Endothelial cell of umbilical vein (primary cell): ENCODE measurements at regions not wholly inside any gene's neighbourhood (a gene's known extent, or its start where the extent isn't known, plus 50 kb on each side); places are given as distances from the start of the nearest gene placed in this dataset.

Experiments used
- BruUV-seq: library from RNA; stranded (reverse); fragments of 400-500 nt; replicated peaks from 2 replicates; lab custom pipeline; 2021; lab: Mats Ljungman, UMichigan
- CTCF ChIA-PET: fragments of 300-600, 350-600 bp; sonication (Branson Sonifier 250); formaldehyde crosslinking; loops from one replicate; lab custom pipeline; 2021; ENCODE audit warnings: antibody characterized with exemption, inconsistent platforms; lab: Charles Lee
- POLR2A ChIA-PET: fragments of 300-600, 350-600 bp; sonication (Branson Sonifier 250); formaldehyde crosslinking; loops from one replicate; lab custom pipeline; 2021; ENCODE audit warnings: antibody characterized with exemption, inconsistent platforms; lab: Charles Lee
- DNase-seq: peaks from one replicate; pipeline ENCODE4 v3.0.0-alpha.2; 2011; ENCODE audit warnings: low read depth, low spot score
- FAIRE-seq: peaks from 2 replicates; lab custom pipeline; 2011; peaks lifted over from hg19 to GRCh38; lab: Jason Lieb, UNC
- H2AFZ ChIP-seq: 2 replicates; pipeline ENCODE4 v1.6.0; 2012; ENCODE audit warnings: low read depth, low read length, control low read depth, inconsistent platforms
- H3K27ac ChIP-seq: 2 replicates; pipeline ENCODE4 v1.5.1; 2011; ENCODE audit warnings: low read depth, mild to moderate bottlenecking, control low read depth, low read length, moderate library complexity; ENCODE audit not compliant: insufficient read depth
- H3K27me3 ChIP-seq, 2 experiments: 2 replicates each; pipeline versions ENCODE4 v1.6.0 to v1.6.1; 2011; ENCODE audit warnings: low read length in 2 of 2, mixed read lengths in 1 of 2; ENCODE audit not compliant: control insufficient read depth in 2 of 2, insufficient read depth in 2 of 2
- H3K36me3 ChIP-seq, 2 experiments: 2 replicates in 1 of 2; 3 replicates in 1 of 2; pipeline ENCODE4 v1.5.1; 2011; ENCODE audit warnings: low read length in 2 of 2, mild to moderate bottlenecking in 1 of 2, moderate library complexity in 1 of 2; ENCODE audit not compliant: control insufficient read depth in 2 of 2, insufficient read depth in 2 of 2; ENCODE audit errors: extremely low read depth in 1 of 2
- H3K4me1 ChIP-seq: 3 replicates; pipeline ENCODE4 v1.5.1; 2011; ENCODE audit warnings: mild to moderate bottlenecking, low read length; ENCODE audit not compliant: control insufficient read depth, insufficient read depth; ENCODE audit errors: extremely low read depth
- H3K4me2 ChIP-seq: 2 replicates; pipeline ENCODE4 v1.6.1; 2011; ENCODE audit warnings: low read length, control low read depth, mixed read lengths; ENCODE audit not compliant: insufficient read depth
- H3K4me3 ChIP-seq, 3 experiments: fragments of 200-600 bp in 1 of 3; sonication (generic), shearing (Covaris generic) in 1 of 3; replicated peaks in 1 of 3; 2 replicates each; pipeline ENCODE4 v1.5.1; 2011 to 2016; ENCODE audit warnings: control low read depth in 3 of 3, low read length in 3 of 3, mild to moderate bottlenecking in 2 of 3, inconsistent platforms in 1 of 3, low read depth in 1 of 3, moderate library complexity in 1 of 3; ENCODE audit not compliant: insufficient read depth in 1 of 3
- H3K79me2 ChIP-seq: 2 replicates; pipeline ENCODE4 v1.6.0; 2012; ENCODE audit warnings: low read length, inconsistent platforms; ENCODE audit not compliant: control insufficient read depth, insufficient read depth
- H3K9ac ChIP-seq: replicated peaks from 2 replicates; pipeline ENCODE3; 2011; ENCODE audit warnings: low read length, control low read depth; ENCODE audit not compliant: insufficient read depth; ENCODE audit errors: extremely low read depth
- H3K9me1 ChIP-seq: replicated peaks from 3 replicates; pipeline ENCODE4 v1.6.0; 2011; ENCODE audit warnings: mild to moderate bottlenecking, low read length; ENCODE audit not compliant: control insufficient read depth, insufficient read depth; ENCODE audit errors: extremely low read depth
- H3K9me3 ChIP-seq: replicated peaks from 2 replicates; pipeline ENCODE4 v1.5.1; 2012; ENCODE audit warnings: low read length, inconsistent platforms; ENCODE audit not compliant: control insufficient read depth, insufficient read depth
- H4K20me1 ChIP-seq: replicated peaks from 2 replicates; pipeline ENCODE3; 2011; ENCODE audit warnings: mild to moderate bottlenecking, low read length; ENCODE audit not compliant: control insufficient read depth, insufficient read depth; ENCODE audit errors: extremely low read depth
- EZH2 ChIP-seq: IDR thresholded peaks from 2 replicates; pipeline ENCODE4 v1.6.1; 2012; ENCODE audit warnings: borderline replicate concordance, low read depth, mild to moderate bottlenecking, moderate library complexity, low read length, inconsistent platforms; ENCODE audit not compliant: severe bottlenecking
- FOS ChIP-seq: IDR thresholded peaks from 2 replicates; pipeline ENCODE4 v1.6.1; 2011; ENCODE audit warnings: mild to moderate bottlenecking, low read length, moderate library complexity, borderline replicate concordance; ENCODE audit not compliant: insufficient read depth
- GATA2 ChIP-seq: IDR thresholded peaks from 2 replicates; pipeline ENCODE4 v1.7.0; 2011; ENCODE audit warnings: low read depth, mild to moderate bottlenecking, moderate library complexity, mixed read lengths, low read length; ENCODE audit not compliant: insufficient read length, insufficient read depth
- JUN ChIP-seq: IDR thresholded peaks from 2 replicates; pipeline ENCODE4 v1.6.1; 2011; ENCODE audit warnings: borderline replicate concordance, low read depth; ENCODE audit not compliant: insufficient read length, insufficient read depth
- MYC ChIP-seq: IDR thresholded peaks from one replicate; pipeline ENCODE4 v1.6.1; 2011; ENCODE audit warnings: mild to moderate bottlenecking, low read depth, low read length
- POLR2A ChIP-seq: IDR thresholded peaks from 2 replicates; pipeline ENCODE4 v1.6.1; 2012; ENCODE audit warnings: low read depth, mild to moderate bottlenecking, control low read depth, low read length
- POLR2AphosphoS5 ChIP-seq: IDR thresholded peaks from 2 replicates; pipeline ENCODE4 v1.6.1; 2012; ENCODE audit warnings: low read depth, mild to moderate bottlenecking, control low read depth, low read length, moderate library complexity; ENCODE audit not compliant: insufficient read depth
- dilution Hi-C: fragments of 300-500 bp; cut with MboI; formaldehyde crosslinking; loops from one replicate; pipeline ENCODE4 v1.15.0; 2019; ENCODE audit warnings: low sequenced_read_pairs; ENCODE audit not compliant: extremely low pct_ligation_motif_present
- intact Hi-C: fragments of 100-400 bp; cut with micrococcal nuclease; formaldehyde crosslinking; loops from one replicate; pipeline ENCODE4 v1.10.0; 2022
- TF ChIP-seq, protein P1 (sequence below): IDR thresholded peaks from 2 replicates; pipeline ENCODE4 v1.6.1; 2011; ENCODE audit not compliant: insufficient read depth, insufficient read length
- TF ChIP-seq, protein P2 (sequence below), 2 donors: IDR thresholded peaks; 1 replicate in 1 of 2; 2 replicates in 1 of 2; pipeline ENCODE4 v1.5.1; 2011; ENCODE audit warnings: low read length in 2 of 2, mild to moderate bottlenecking in 2 of 2, moderate library complexity in 2 of 2, control low read depth in 1 of 2, inconsistent platforms in 1 of 2, low read depth in 1 of 2; ENCODE audit not compliant: insufficient read depth in 1 of 2; ENCODE audit errors: extremely low read depth in 1 of 2

DNA sequence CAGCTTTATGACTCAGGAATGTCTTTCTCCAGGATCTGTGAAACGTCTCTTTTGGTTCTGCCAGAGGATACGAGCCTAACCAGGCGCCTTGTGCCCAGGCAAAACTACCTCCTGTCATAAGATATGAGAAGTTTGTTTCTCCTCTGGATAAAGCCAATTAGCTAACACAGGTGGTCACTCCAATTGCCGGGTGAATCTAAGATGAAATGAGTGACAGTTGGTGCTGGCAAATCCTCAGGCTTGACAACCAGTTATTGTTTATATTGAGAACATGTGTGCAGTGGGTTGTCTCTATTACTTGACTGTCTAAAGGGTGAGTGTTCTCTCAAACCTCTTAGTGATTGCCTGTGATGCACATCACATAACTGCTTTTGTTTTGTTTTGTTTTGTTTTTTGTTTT is 449.1 kb downstream of the XPNPEP1 start:
- H3K27ac ChIP-seq = no peak overlapping the region
- H3K4me1 ChIP-seq = no peaks in the 10 kb centered on the region
- no peak overlapping the region for H3K4me3 ChIP-seq
- H3K36me3 ChIP-seq = no peaks in the 10 kb centered on the region
- H3K9ac ChIP-seq = no peak overlapping the region
- intact Hi-C loops (no loop called here), dilution Hi-C loops (no loop called here)
- TF ChIP-seq FOS (no peak), POLR2AphosphoS5 (no peak), POLR2A (no peak), MYC (no peak), EZH2 (no peak), GATA2 (no peak), JUN (no peak)
- TF ChIP-seq, protein P1, sequence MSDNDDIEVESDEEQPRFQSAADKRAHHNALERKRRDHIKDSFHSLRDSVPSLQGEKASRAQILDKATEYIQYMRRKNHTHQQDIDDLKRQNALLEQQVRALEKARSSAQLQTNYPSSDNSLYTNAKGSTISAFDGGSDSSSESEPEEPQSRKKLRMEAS = no peak
- TF ChIP-seq, protein P2, sequence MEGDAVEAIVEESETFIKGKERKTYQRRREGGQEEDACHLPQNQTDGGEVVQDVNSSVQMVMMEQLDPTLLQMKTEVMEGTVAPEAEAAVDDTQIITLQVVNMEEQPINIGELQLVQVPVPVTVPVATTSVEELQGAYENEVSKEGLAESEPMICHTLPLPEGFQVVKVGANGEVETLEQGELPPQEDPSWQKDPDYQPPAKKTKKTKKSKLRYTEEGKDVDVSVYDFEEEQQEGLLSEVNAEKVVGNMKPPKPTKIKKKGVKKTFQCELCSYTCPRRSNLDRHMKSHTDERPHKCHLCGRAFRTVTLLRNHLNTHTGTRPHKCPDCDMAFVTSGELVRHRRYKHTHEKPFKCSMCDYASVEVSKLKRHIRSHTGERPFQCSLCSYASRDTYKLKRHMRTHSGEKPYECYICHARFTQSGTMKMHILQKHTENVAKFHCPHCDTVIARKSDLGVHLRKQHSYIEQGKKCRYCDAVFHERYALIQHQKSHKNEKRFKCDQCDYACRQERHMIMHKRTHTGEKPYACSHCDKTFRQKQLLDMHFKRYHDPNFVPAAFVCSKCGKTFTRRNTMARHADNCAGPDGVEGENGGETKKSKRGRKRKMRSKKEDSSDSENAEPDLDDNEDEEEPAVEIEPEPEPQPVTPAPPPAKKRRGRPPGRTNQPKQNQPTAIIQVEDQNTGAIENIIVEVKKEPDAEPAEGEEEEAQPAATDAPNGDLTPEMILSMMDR (IDR thresholded peaks at IDR 0.05; ENCODE audit: extremely low read depth in 1 of 2, insufficient read depth in 1 of 2, low read depth in 1 of 2, low read length in 2 of 2) = no peak
- H3K79me2 ChIP-seq = no peaks in the 10 kb centered on the region
- no peak for DNase-seq
- H3K4me2 ChIP-seq = no peak overlapping the region
- ChIA-PET POLR2A (no interaction called here), CTCF (no interaction called here)
- no peaks in the 10 kb centered on the region for H3K9me1 ChIP-seq
- no peaks in the 10 kb centered on the region for H4K20me1 ChIP-seq
- no peak overlapping the region for H2AFZ ChIP-seq
- no peaks in the 10 kb centered on the region for H3K9me3 ChIP-seq
- no peaks in the 10 kb centered on the region for H3K27me3 ChIP-seq
- BruUV-seq = no TSS peak
- FAIRE-seq = no peak
